Posterior cingulate gyrus (tissue), 11 donors: ENCODE measurements at regions not wholly inside any gene's neighbourhood (a gene's known extent, or its start where the extent isn't known, plus 50 kb on each side); places are given as distances from the start of the nearest gene placed in this dataset.

ENCODE experiments used
- DNase-seq, 10 donors: peaks; one replicate each; pipeline versions ENCODE4 v3.0.0 to v3.0.0-alpha.2; 2020 to 2021; ENCODE audit warnings: mixed read lengths in 3 of 10
- intact Hi-C: fragments of 100-400 bp; cut with DNase I; formaldehyde crosslinking; loops from one replicate; pipeline ENCODE4 v1.15.1; 2023

- DNase-seq = no peak
- intact Hi-C loops = no loop called here
These were observed 562.9 kb upstream of the KCNMB2 start for GRCh38 chr3:177973241-177973840.

DNA sequence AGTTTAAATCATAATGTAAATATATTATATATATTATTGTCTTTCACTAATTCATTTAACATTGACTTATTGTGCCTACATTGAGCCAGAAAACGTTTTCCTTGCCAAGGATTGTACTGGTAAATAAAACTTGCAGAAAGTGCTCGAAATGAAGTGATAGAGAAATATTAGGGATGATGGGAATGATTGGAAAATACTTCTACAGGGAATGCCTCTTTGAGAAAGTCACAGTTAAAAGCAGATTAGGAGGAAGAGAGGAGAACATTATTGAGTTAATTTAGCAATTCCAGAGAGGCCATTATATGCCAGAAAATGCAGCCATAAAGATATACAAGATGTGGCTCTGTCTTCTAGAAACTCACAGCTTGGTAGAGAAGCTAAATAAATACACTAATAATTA is 560.0 kb upstream of the KCNMB2 start:
- no peak for DNase-seq
- intact Hi-C loops = no loop called here

DNA sequence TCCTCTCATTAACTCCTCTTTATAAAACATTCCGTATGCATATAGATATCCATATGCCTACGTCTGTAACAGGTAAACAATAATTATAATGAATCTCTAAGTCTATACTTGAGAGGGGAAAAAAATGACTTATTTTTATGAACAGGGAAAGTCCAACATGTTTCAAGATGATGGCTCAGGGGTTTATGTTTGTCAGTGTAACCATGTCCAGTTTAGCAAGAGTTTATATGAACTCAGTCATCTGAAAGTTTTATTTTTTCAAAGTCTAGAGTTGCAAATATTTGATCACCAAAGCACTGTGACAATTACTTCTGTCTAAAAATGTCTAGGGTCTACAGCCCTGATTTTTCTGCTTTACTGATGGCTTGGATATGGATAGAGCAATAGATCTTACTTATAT is 559.4 kb upstream of the KCNMB2 start:
- intact Hi-C loops = no loop called here
- DNase-seq = no peak

DNA sequence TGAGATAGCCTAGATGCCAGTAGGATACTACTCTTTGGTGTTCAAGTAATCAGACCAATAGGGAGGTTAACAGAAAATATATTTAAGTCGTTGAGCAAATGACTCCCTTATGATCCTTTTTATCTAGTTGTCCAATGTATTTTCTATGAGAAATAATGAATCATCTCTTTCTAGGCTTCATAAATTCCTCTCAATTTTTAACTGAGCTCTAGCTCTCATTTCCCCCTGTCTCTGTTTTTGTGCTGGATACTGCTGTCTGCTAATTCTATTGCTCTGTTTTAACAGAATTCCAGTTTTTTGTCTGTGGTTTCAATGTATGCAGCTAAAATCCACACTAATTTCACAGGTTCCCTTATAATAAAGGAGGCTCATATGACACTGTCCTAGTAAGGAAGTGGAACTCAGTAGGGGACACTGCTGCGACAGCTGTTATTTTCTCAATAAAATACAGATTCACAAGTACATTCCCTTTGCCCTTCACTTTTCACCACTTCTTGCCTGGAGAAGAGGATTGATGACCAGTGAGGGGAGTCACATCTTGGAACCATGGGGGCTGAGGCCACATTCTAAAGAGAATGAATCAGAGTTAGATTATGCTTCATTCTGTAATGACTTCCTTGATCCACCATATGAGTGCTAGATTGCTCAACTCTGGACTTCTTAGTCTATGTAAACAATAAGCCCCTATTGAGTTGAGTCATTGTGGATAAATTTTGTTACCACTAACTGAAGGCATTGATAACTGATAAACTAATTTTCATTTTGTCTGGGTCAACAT is 558.7 kb upstream of the KCNMB2 start:
- DNase-seq = no peak
- intact Hi-C loops = no loop called here

DNA sequence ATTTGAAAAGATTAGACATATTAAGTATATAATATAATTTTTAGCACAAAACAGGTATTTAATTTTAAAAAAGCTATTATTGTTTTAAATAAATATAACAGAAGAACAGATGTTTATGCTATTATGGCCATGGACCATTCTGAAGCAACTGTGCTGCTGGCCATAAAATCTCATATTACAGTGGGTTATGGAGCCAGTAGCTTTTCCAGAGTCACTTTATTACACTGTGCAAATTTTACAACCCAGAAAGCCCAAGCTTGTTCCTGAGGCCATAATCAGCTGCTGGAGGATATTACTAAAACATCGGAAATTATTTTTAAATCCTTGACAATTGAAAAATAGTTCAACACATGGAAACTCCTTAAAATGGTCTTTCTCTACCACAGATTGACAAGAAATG is 557.3 kb upstream of the KCNMB2 start:
- DNase-seq = no peak
- intact Hi-C loops = no loop called here

GRCh38 chr3:177979703-177980102 is 556.5 kb upstream of the KCNMB2 start:
- intact Hi-C loops = no loop called here
- no peak for DNase-seq

DNA sequence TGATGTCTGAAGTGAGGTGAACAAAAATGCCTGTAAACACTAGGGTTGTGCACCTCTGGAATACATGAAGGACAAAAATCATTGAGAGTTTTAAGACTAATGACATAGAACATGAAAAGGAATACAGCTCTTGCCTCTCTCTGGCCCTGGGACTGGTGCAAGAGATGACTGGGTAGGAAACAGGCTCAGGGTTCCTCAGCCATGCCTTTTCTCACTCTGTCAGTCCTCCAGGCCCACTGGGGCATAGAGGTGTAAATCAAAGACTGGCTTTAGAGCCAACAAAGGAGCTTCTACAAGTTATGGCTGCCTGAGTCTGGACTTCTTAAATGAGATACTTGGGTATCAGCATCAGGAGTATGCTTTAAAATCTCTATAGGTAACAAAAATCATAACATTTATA is 554.7 kb upstream of the KCNMB2 start:
- no peak for DNase-seq
- intact Hi-C loops = no loop called here

- no peak for DNase-seq
- intact Hi-C loops = no loop called here
These were observed 554.2 kb upstream of the KCNMB2 start for GRCh38 chr3:177982034-177982433.

DNA sequence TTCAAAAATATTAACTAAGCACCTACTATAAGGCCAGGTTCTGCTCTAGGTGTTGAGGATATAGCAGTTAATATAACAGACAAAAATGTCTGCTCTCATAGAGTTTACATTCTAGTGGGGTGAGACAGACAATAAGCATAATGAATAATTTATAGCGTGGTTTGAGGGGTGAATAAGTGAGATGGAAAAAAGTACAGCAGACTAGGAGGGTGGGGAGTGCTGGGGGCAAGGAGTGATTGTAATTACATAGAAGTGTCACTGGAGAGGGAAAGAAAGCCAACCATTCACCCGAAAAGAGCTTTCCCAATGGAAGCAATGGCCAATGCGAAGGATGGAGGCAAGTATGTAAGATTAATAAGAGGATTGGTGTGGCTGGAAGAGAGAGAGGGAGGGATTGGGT is 552.9 kb upstream of the KCNMB2 start:
- intact Hi-C loops = no loop called here
- DNase-seq = no peak

- no peak for DNase-seq
- intact Hi-C loops = no loop called here
These were observed 543.0 kb upstream of the KCNMB2 start for GRCh38 chr3:177992993-177993970.

GRCh38 chr3:177994976-177995375 is 541.3 kb upstream of the KCNMB2 start:
- intact Hi-C loops = no loop called here
- DNase-seq = no peak

- DNase-seq = no peak
- intact Hi-C loops = no loop called here
These were observed 540.7 kb upstream of the KCNMB2 start for GRCh38 chr3:177995381-177996085.

- peak in 1 of 10 donors; percentile 36 for DNase-seq
- intact Hi-C loops = no loop called here
These were observed 534.5 kb upstream of the KCNMB2 start for GRCh38 chr3:178001670-178002101.

DNA sequence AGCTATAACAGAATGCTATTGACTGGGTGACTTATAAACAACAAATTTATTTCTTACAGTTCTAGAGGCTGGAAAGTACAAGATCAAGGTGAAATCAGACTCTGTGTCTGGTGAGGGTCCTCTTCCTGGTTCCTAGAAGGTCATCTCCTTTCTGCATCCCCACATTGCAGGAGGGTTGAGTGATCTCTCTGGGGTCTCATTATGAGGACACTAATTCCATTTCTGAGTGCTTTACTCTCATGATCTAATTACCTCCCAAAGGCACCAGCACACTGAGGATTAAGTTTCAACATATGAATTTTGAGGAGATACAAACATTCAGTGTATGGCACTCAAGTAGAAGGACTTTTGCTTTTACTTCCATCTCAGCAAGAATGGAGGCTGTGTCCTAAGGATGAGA is 534.1 kb upstream of the KCNMB2 start:
- intact Hi-C loops = no loop called here
- DNase-seq = no peak

GRCh38 chr3:178003756-178004155 is 532.5 kb upstream of the KCNMB2 start:
- DNase-seq = no peak
- intact Hi-C loops = no loop called here

GRCh38 chr3:178005961-178006360 is 530.3 kb upstream of the KCNMB2 start:
- DNase-seq = no peak
- intact Hi-C loops = no loop called here

DNA sequence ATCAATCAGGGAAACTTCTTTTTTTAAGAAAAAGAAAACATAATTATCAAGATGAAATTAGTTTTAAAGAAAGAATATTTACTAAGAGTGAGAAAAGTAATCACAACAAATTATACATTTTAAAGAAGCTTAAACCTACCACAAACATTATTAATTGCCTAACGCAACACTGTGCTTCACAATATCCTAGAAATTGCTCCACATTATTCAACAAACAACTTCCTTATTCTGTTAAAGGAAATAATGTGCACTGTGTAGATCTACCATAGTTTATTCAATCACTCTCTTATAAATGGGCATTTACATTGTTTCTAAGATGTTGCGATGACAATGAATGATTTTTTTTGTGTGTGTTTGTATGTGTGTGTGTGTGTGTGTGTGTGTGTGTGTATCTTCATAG is 525.9 kb upstream of the KCNMB2 start:
- DNase-seq = no peak
- intact Hi-C loops = no loop called here

DNA sequence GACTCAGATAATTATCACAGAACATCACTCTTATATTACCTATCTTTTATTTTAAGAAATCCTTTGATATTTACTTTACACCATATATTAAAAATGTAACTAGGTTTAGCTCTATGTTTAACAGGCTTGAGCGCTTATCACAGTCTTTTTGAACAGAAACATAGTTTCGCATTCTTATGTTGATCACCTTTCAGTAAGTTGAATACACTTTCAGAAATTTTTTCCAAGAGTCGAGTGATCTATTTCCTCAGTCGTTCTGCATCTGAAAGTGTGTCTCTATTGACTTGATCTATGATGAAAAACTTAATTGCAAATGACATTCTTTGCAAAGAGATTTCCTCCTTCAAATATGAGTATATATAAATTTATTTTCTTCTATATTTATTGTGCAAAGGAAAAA is 516.6 kb upstream of the KCNMB2 start:
- intact Hi-C loops = no loop called here
- no peak for DNase-seq

DNA sequence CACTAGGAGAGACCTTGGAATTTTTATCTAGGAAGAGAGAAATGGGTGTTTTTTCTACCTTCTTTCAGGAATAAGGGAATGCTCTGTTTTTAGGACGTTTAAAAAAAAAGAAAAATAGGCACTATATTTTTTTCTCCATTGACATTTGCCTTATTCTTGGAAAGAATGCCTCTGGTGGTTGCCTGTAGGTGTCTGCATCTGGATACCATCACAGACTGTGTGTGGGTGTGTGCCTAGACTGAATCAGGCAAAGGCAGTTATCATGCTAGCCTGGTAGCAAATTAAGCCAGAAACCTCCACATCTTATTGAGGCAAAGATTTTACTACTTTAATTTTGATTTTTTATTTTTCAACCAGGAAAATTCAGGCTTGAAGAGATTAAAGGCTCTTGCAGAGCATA is 513.6 kb upstream of the KCNMB2 start:
- intact Hi-C loops = no loop called here

GRCh38 chr3:178028933-178029332 is 507.3 kb upstream of the KCNMB2 start:
- intact Hi-C loops = no loop called here
- no peak for DNase-seq

More for the DNA sequence above, 513.6 kb upstream of the KCNMB2 start:
- peak in 6 of 10 donors; percentile 19 to 86 (median 43) for DNase-seq
